ENCODE measurements at regions not wholly inside any gene's neighbourhood (a gene's known extent, or its start where the extent isn't known, plus 50 kb on each side); places are given as distances from the start of the nearest gene placed in this dataset.

GRCh38 chr4:153036931-153037482 is 100.9 kb downstream of the FHDC1 start:
- no peak for TF ChIP-seq POLR2A (IDR thresholded peaks at IDR 0.05; ENCODE audit: low read depth, low read length)
- no peak for TF ChIP-seq POLR2AphosphoS5 (IDR thresholded peaks at IDR 0.05; ENCODE audit: low read depth, low read length)
- TF ChIP-seq TAF1 (IDR thresholded peaks at IDR 0.05; ENCODE audit: borderline replicate concordance, low read depth, low read length): no peak
